DND-41 (cell line): ENCODE measurements at regions not wholly inside any gene's neighbourhood (a gene's known extent, or its start where the extent isn't known, plus 50 kb on each side); places are given as distances from the start of the nearest gene placed in this dataset.

Source experiments
- ATAC-seq: fragments of 200-7000 bp; cut with Tn5 transposase; 3 replicates; pipeline ENCODE4 v1.9.1; 2021; ENCODE audit warnings: low read depth; ENCODE audit not compliant: insufficient read depth
- DNase-seq: peaks from one replicate; pipeline ENCODE4 v3.0.0-alpha.2; 2020
- H2AFZ ChIP-seq: 2 replicates; pipeline ENCODE4 v1.6.0; 2012; ENCODE audit warnings: low read depth, low read length
- H3K27ac ChIP-seq: 2 replicates; pipeline ENCODE4 v1.5.1; 2012; ENCODE audit warnings: low read length, inconsistent platforms
- H3K27me3 ChIP-seq: fragments of 200-600 bp; sonication (generic); 2 replicates; pipeline ENCODE4 v1.6.0; 2012; ENCODE audit warnings: low read length, mild to moderate bottlenecking, inconsistent platforms; ENCODE audit not compliant: insufficient read depth, poor library complexity
- H3K36me3 ChIP-seq: 2 replicates; pipeline ENCODE4 v1.5.1; 2012; ENCODE audit warnings: low read length, inconsistent platforms; ENCODE audit not compliant: insufficient read depth
- H3K4me1 ChIP-seq: 2 replicates; pipeline ENCODE4 v1.5.1; 2012; ENCODE audit warnings: mild to moderate bottlenecking, low read length; ENCODE audit not compliant: insufficient read depth
- H3K4me2 ChIP-seq: 2 replicates; pipeline ENCODE4 v1.6.0; 2012; ENCODE audit warnings: mild to moderate bottlenecking, moderate library complexity, low read length, inconsistent platforms; ENCODE audit not compliant: insufficient read depth
- H3K4me3 ChIP-seq, 2 experiments: fragments of 200-600 bp in 1 of 2; shearing (Covaris generic) in 1 of 2; 2 replicates each; pipeline ENCODE4 v1.5.1; 2012 to 2016; ENCODE audit warnings: inconsistent platforms in 2 of 2, low read length in 2 of 2, mild to moderate bottlenecking in 2 of 2, low read depth in 1 of 2, moderate library complexity in 1 of 2
- H3K79me2 ChIP-seq: 2 replicates; pipeline ENCODE4 v1.6.0; 2012; ENCODE audit warnings: low read length, inconsistent platforms; ENCODE audit not compliant: insufficient read depth
- H3K9ac ChIP-seq: 2 replicates; pipeline ENCODE4 v1.6.0; 2012; ENCODE audit warnings: low read depth, mild to moderate bottlenecking, inconsistent platforms, low read length, moderate library complexity
- H3K9me3 ChIP-seq: 2 replicates; pipeline ENCODE4 v1.5.1; 2012; ENCODE audit warnings: low read length, moderate library complexity, mild to moderate bottlenecking, inconsistent platforms; ENCODE audit not compliant: insufficient read depth, severe bottlenecking
- H4K20me1 ChIP-seq: 2 replicates; pipeline ENCODE4 v1.6.0; 2012; ENCODE audit warnings: low read length; ENCODE audit not compliant: insufficient read depth
- EZH2 ChIP-seq: IDR thresholded peaks from 3 replicates; pipeline ENCODE4 v1.6.1; 2012; ENCODE audit warnings: borderline replicate concordance, low read depth, mild to moderate bottlenecking, moderate library complexity, low read length, inconsistent platforms; ENCODE audit not compliant: severe bottlenecking
- TF ChIP-seq, protein P1 (sequence below): IDR thresholded peaks from 2 replicates; pipeline ENCODE4 v1.5.1; 2012; ENCODE audit warnings: borderline replicate concordance, low read length, moderate library complexity, mild to moderate bottlenecking; ENCODE audit not compliant: poor library complexity, severe bottlenecking; ENCODE audit errors: extremely low read depth

DNA sequence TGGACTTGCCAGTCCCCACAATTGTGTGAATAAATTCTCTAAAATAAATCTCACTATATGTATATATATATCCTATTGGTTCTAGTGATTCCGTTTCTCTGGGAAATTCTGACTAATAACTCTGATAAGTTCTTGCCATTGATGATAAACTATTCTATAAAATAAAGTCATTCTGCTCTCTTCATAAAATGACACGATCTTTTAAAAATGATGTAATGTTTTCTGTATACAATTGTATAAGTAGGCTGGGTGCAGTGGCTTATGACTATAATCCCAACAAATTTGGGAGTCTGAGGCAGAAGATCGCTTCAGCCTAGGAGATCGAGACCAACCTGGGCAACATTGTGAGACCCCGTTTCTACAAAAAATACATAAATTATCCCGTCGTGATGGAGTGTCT is 541.0 kb upstream of the ADGRL4 start:
- TF ChIP-seq, protein P1, sequence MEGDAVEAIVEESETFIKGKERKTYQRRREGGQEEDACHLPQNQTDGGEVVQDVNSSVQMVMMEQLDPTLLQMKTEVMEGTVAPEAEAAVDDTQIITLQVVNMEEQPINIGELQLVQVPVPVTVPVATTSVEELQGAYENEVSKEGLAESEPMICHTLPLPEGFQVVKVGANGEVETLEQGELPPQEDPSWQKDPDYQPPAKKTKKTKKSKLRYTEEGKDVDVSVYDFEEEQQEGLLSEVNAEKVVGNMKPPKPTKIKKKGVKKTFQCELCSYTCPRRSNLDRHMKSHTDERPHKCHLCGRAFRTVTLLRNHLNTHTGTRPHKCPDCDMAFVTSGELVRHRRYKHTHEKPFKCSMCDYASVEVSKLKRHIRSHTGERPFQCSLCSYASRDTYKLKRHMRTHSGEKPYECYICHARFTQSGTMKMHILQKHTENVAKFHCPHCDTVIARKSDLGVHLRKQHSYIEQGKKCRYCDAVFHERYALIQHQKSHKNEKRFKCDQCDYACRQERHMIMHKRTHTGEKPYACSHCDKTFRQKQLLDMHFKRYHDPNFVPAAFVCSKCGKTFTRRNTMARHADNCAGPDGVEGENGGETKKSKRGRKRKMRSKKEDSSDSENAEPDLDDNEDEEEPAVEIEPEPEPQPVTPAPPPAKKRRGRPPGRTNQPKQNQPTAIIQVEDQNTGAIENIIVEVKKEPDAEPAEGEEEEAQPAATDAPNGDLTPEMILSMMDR = no peak
- no peak for TF ChIP-seq EZH2
- DNase-seq (no peak), ATAC-seq (no peak)
- H3K9me3 ChIP-seq = no peaks in the 10 kb centered on the region
- H3K36me3 ChIP-seq = no peaks in the 10 kb centered on the region
- no peak overlapping the region for H3K4me3 ChIP-seq
- H3K27me3 ChIP-seq = no peaks in the 10 kb centered on the region
- H3K27ac ChIP-seq = no peak overlapping the region
- no peak overlapping the region for H2AFZ ChIP-seq
- no peaks in the 10 kb centered on the region for H4K20me1 ChIP-seq
- no peaks in the 10 kb centered on the region for H3K4me1 ChIP-seq
- H3K9ac ChIP-seq = no peak overlapping the region
- no peak overlapping the region for H3K4me2 ChIP-seq
- no peaks in the 10 kb centered on the region for H3K79me2 ChIP-seq

DNA sequence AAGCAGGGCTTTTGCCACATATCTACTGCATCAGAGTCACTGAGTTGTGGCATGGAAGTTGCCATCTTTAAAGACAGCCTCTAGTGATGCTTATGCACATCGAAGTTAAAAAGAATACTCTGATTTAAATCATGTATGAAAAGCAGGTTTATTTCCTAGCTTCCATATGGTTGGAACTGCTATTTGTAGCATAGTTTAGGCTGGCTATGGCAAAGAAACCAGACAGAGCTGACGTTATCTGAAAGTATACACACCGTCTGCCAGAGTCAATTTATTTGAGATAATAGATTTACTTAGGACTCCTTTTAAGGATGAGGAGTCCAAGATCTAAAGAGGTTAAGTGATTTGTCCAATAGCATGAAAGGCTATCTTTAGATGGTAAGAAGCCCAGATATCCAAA is 536.9 kb upstream of the ADGRL4 start:
- no peak overlapping the region for H3K27ac ChIP-seq
- no peak overlapping the region for H3K4me2 ChIP-seq
- no peak overlapping the region for H3K4me3 ChIP-seq
- no peaks in the 10 kb centered on the region for H3K36me3 ChIP-seq
- H3K27me3 ChIP-seq = no peaks in the 10 kb centered on the region
- no peaks in the 10 kb centered on the region for H3K4me1 ChIP-seq
- no peaks in the 10 kb centered on the region for H4K20me1 ChIP-seq
- no peak overlapping the region for H3K9ac ChIP-seq
- H2AFZ ChIP-seq = no peak overlapping the region
- no peak for TF ChIP-seq EZH2
- ATAC-seq (no peak), DNase-seq (no peak)
- no peaks in the 10 kb centered on the region for H3K79me2 ChIP-seq
- no peaks in the 10 kb centered on the region for H3K9me3 ChIP-seq

DNA sequence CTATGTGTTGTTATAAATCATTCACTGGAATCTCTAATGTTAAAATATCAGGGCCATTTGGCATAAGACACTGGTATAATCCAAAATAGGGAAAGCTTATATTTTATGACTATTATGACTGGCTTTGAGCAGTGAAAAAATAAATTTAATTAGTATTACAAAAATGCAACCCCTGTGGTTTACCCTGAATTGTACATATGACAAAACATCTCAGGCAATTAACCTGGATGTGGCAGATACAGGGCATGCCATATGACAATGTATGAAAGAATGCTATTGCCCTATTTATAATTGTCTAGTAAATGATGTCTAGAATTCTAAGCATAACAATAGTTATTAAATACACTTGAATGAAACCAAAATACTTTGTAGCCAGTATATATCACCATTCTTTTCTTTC is 532.5 kb upstream of the ADGRL4 start:
- H3K9ac ChIP-seq = no peak overlapping the region
- ATAC-seq = no peak
- H3K27me3 ChIP-seq = no peaks in the 10 kb centered on the region
- H3K79me2 ChIP-seq = no peaks in the 10 kb centered on the region
- DNase-seq = no peak
- TF ChIP-seq, protein P1 = no peak
- TF ChIP-seq EZH2 = no peak
- H3K27ac ChIP-seq = no peak overlapping the region
- no peaks in the 10 kb centered on the region for H4K20me1 ChIP-seq
- H3K4me1 ChIP-seq = no peaks in the 10 kb centered on the region
- H3K4me2 ChIP-seq = no peak overlapping the region
- no peaks in the 10 kb centered on the region for H3K9me3 ChIP-seq
- no peak overlapping the region for H3K4me3 ChIP-seq
- no peak overlapping the region for H2AFZ ChIP-seq
- no peaks in the 10 kb centered on the region for H3K36me3 ChIP-seq

DNA sequence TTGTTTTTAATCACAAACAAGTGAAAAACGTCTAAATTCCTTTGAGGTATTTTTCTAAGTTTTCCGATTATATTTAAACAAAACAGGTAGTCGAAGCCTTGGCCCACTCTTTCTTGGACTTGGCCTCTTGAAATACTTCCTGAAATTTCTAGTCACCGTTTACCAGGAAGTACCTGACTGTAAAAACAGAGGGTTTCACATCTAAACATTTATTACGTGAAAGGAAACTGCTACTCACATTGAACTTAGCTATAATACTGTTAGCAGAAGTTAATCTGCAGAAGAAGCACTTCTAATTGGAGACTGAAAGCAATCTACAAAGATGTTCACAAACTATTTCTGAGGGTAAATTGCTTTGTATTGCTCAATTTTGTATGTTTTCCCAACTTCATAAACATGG is 526.0 kb upstream of the ADGRL4 start:
- Histone ChIP-seq H3K27ac (no peak overlapping the region), H3K36me3 (no peaks in the 10 kb centered on the region), H3K9me3 (no peaks in the 10 kb centered on the region), H3K4me2 (no peak overlapping the region), H3K4me1 (no peaks in the 10 kb centered on the region), H2AFZ (no peak overlapping the region), H3K27me3 (no peaks in the 10 kb centered on the region), H3K9ac (no peak overlapping the region), H3K79me2 (no peaks in the 10 kb centered on the region), H3K4me3 (no peak overlapping the region), H4K20me1 (no peaks in the 10 kb centered on the region)
- ATAC-seq (no peak), DNase-seq (no peak)
- no peak for TF ChIP-seq EZH2
